Fibroblast of lung (primary cell): ENCODE measurements at regions not wholly inside any gene's neighbourhood (a gene's known extent, or its start where the extent isn't known, plus 50 kb on each side); places are given as distances from the start of the nearest gene placed in this dataset.

Source experiments
- DNase-seq, 2 donors: peaks; one replicate each; pipeline versions ENCODE4 v3.0.0 to v3.0.0-alpha.2; 2010; ENCODE audit warnings: low read depth in 2 of 2
- H2AFZ ChIP-seq: 2 replicates; pipeline ENCODE4 v1.5.1; 2012; ENCODE audit warnings: low read length, control low read depth, inconsistent platforms
- H3K27ac ChIP-seq: 2 replicates; pipeline ENCODE4 v1.5.1; 2011; ENCODE audit warnings: low read length, control low read depth; ENCODE audit not compliant: insufficient read depth
- H3K27me3 ChIP-seq: 2 replicates; pipeline ENCODE4 v1.5.1; 2011; ENCODE audit warnings: mild to moderate bottlenecking, low read length; ENCODE audit not compliant: control insufficient read depth, insufficient read depth
- H3K36me3 ChIP-seq: 2 replicates; pipeline ENCODE4 v1.5.1; 2011; ENCODE audit warnings: low read length; ENCODE audit not compliant: control insufficient read depth, insufficient read depth
- H3K4me1 ChIP-seq: 2 replicates; pipeline ENCODE4 v1.5.1; 2011; ENCODE audit warnings: low read length; ENCODE audit not compliant: control insufficient read depth, insufficient read depth; ENCODE audit errors: extremely low read depth
- H3K4me2 ChIP-seq: 2 replicates; pipeline ENCODE4 v1.5.1; 2011; ENCODE audit warnings: low read length, control low read depth; ENCODE audit not compliant: insufficient read depth; ENCODE audit errors: extremely low read depth
- H3K4me3 ChIP-seq, 4 experiments: fragments of 200-600 bp in 1 of 4; sonication (generic) in 1 of 4; replicated peaks in 1 of 4; 2 replicates each; pipeline ENCODE4 v1.5.1; 2011 to 2016; ENCODE audit warnings: low read length in 4 of 4, low read depth in 3 of 4, mild to moderate bottlenecking in 3 of 4, control low read depth in 2 of 4, inconsistent platforms in 1 of 4, mixed read lengths in 1 of 4; ENCODE audit not compliant: insufficient read depth in 1 of 4; ENCODE audit errors: control extremely low read depth in 1 of 4
- H3K79me2 ChIP-seq: 2 replicates; pipeline ENCODE4 v1.5.1; 2012; ENCODE audit warnings: mild to moderate bottlenecking, low read length, inconsistent platforms; ENCODE audit not compliant: control insufficient read depth, insufficient read depth
- H3K9ac ChIP-seq: 2 replicates; pipeline ENCODE4 v1.5.1; 2011; ENCODE audit warnings: mild to moderate bottlenecking, low read length, control low read depth; ENCODE audit not compliant: insufficient read depth
- H3K9me3 ChIP-seq: 2 replicates; pipeline ENCODE4 v1.5.1; 2012; ENCODE audit warnings: low read depth, low read length; ENCODE audit not compliant: control insufficient read depth, insufficient read depth
- H4K20me1 ChIP-seq: 2 replicates; pipeline ENCODE4 v1.5.1; 2011; ENCODE audit warnings: low read length; ENCODE audit not compliant: control insufficient read depth, insufficient read depth; ENCODE audit errors: extremely low read depth
- CTCF ChIP-seq, 2 donors: IDR thresholded peaks in 1 of 2; conservative IDR thresholded peaks in 1 of 2; 1 replicate in 1 of 2; 2 replicates in 1 of 2; pipeline ENCODE4 v1.5.1; 2011 to 2012; ENCODE audit warnings: low read length in 2 of 2, control low read depth in 1 of 2, inconsistent platforms in 1 of 2, low read depth in 1 of 2, mild to moderate bottlenecking in 1 of 2
- EZH2 ChIP-seq: IDR thresholded peaks from 2 replicates; pipeline ENCODE4 v1.5.1; 2012; ENCODE audit warnings: low read length, control low read depth, mild to moderate bottlenecking; ENCODE audit errors: missing control alignments

- Histone ChIP-seq H3K9me3 (no peaks in the 10 kb centered on the region), H3K79me2 (no peaks in the 10 kb centered on the region), H3K27ac (no peak overlapping the region), H4K20me1 (no peaks in the 10 kb centered on the region), H3K9ac (no peak overlapping the region), H3K4me1 (no peaks in the 10 kb centered on the region), H2AFZ (no peak overlapping the region), H3K4me3 (no peak overlapping the region), H3K4me2 (no peak overlapping the region), H3K36me3 (no peaks in the 10 kb centered on the region), H3K27me3 (no peaks in the 10 kb centered on the region)
- no peak for TF ChIP-seq CTCF (conservative IDR thresholded peaks at IDR 0.05 in 1 of 2, IDR thresholded peaks at IDR 0.05 in 1 of 2; ENCODE audit: low read depth in 1 of 2, low read length in 2 of 2)
- no peak for TF ChIP-seq EZH2
- no peak for DNase-seq
These were observed 317.4 kb downstream of the IPO8 start for GRCh38 chr12:30378307-30378706.

- H3K4me1 ChIP-seq: no peaks in the 10 kb centered on the region
- H3K36me3 ChIP-seq: no peaks in the 10 kb centered on the region
- no peaks in the 10 kb centered on the region for H3K27me3 ChIP-seq
- H3K4me3 ChIP-seq: no peak overlapping the region
- H4K20me1 ChIP-seq: no peaks in the 10 kb centered on the region
- H3K9me3 ChIP-seq: no peaks in the 10 kb centered on the region
- H2AFZ ChIP-seq: no peak overlapping the region
- no peak for DNase-seq
- H3K9ac ChIP-seq: no peak overlapping the region
- no peaks in the 10 kb centered on the region for H3K79me2 ChIP-seq
- TF ChIP-seq EZH2 (no peak), CTCF (conservative IDR thresholded peaks at IDR 0.05 in 1 of 2, IDR thresholded peaks at IDR 0.05 in 1 of 2; ENCODE audit: low read depth in 1 of 2, low read length in 2 of 2) (no peak)
- no peak overlapping the region for H3K27ac ChIP-seq
- no peak overlapping the region for H3K4me2 ChIP-seq
These were observed 330.8 kb downstream of the IPO8 start for GRCh38 chr12:30364822-30365221.

- no peak overlapping the region for H2AFZ ChIP-seq
- no peak for DNase-seq
- no peak overlapping the region for H3K4me3 ChIP-seq
- no peak overlapping the region for H3K4me2 ChIP-seq
- H3K27me3 ChIP-seq: no peaks in the 10 kb centered on the region
- H3K27ac ChIP-seq: no peak overlapping the region
- no peak for TF ChIP-seq EZH2
- TF ChIP-seq CTCF (conservative IDR thresholded peaks at IDR 0.05 in 1 of 2, IDR thresholded peaks at IDR 0.05 in 1 of 2; ENCODE audit: low read depth in 1 of 2, low read length in 2 of 2): no peak
- H3K79me2 ChIP-seq: no peaks in the 10 kb centered on the region
- no peaks in the 10 kb centered on the region for H3K4me1 ChIP-seq
- H4K20me1 ChIP-seq: no peaks in the 10 kb centered on the region
- no peaks in the 10 kb centered on the region for H3K36me3 ChIP-seq
- H3K9ac ChIP-seq: no peak overlapping the region
- no peaks in the 10 kb centered on the region for H3K9me3 ChIP-seq
These were observed 334.5 kb downstream of the IPO8 start for GRCh38 chr12:30361145-30361544.
